Stimulated activated CD8-positive, alpha-beta memory T cell treated with anti-CD3 and anti-CD28 coated beads, Interleukin-15, amount 100 ng/mL, for 1 hour (primary cell): ENCODE measurements at regions not wholly inside any gene's neighbourhood (a gene's known extent, or its start where the extent isn't known, plus 50 kb on each side); places are given as distances from the start of the nearest gene placed in this dataset.
"Not testable (repeated sequence)": the region's sequence is repeated elsewhere in the genome, so short reads cannot be mapped to it uniquely, and the experiment has no call there.

ENCODE experiments used
- DNase-seq: peaks from one replicate; pipeline ENCODE4 v3.0.0-alpha.2; 2020; ENCODE audit warnings: low read depth

DNA sequence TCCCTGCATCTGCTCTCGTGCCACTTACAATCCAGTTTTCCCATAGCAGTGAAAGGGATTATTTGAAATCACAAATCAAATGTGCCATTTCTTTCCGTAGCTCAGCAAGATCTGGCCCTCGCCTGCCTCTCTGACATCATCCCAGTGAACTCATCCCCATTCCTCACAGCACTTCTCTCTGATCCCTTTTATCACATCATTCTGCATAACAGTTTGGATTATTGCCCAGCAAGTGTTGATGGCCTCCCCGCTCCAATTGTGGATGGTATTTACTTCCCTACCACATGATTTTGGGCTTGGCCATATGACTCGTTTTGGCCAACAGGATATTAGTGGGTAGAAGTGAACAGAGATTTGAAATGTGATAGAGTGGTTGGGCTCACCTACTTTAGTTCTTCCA, 185.0 kb downstream of the NPIPA7 start:
- not testable (repeated sequence) for DNase-seq

- not testable (repeated sequence) for DNase-seq
These were observed 186.4 kb downstream of the NPIPA7 start for GRCh38 chr16:16565326-16565725.

- not testable (repeated sequence) for DNase-seq
These were observed 191.1 kb downstream of the NPIPA7 start for GRCh38 chr16:16570055-16570454.

DNA sequence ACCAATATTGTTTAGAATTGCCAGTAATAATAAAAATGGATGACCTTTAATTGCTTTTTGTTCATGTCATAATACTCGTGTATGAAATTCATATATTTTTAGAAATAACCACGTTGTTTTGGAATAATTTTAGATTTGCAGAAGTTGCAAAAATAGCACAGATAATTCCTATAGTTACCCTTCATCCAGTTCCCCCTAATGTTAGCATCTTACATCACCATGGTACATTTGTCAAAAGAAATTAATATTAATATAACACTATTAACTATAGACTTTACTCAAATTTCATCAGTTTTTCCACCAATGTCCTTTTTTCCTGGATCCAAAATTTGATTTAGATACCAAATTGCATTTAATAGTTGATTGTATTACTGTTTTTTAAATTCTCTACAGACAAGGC, 191.9 kb downstream of the NPIPA7 start:
- DNase-seq = not testable (repeated sequence)

- not testable (repeated sequence) for DNase-seq
These were observed 193.3 kb downstream of the NPIPA7 start for GRCh38 chr16:16572130-16572774.

- not testable (repeated sequence) for DNase-seq
These were observed 198.1 kb downstream of the NPIPA7 start for GRCh38 chr16:16577062-16577461.

- DNase-seq = no peak
These were observed 199.8 kb downstream of the NPIPA7 start for GRCh38 chr16:16578701-16579100.

DNA sequence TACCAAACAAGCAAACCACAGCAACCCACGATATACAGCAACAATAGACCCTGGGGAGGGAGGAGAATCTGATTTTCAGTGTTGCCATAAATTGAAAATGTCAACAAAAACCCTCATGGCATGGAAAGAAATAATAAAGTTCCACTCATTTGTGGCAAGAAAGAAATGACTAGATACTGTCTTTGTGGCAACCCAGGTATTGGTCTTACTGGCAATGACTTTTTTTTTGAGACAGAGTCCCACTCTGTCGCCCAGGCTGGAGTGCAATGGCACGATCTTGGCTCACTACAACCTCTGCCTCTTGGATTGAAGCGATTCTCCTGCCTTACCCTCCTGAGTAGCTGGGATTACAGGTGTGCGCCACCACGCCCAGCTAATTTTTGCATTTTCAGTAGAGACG, 204.0 kb downstream of the NPIPA7 start:
- not testable (repeated sequence) for DNase-seq

DNA sequence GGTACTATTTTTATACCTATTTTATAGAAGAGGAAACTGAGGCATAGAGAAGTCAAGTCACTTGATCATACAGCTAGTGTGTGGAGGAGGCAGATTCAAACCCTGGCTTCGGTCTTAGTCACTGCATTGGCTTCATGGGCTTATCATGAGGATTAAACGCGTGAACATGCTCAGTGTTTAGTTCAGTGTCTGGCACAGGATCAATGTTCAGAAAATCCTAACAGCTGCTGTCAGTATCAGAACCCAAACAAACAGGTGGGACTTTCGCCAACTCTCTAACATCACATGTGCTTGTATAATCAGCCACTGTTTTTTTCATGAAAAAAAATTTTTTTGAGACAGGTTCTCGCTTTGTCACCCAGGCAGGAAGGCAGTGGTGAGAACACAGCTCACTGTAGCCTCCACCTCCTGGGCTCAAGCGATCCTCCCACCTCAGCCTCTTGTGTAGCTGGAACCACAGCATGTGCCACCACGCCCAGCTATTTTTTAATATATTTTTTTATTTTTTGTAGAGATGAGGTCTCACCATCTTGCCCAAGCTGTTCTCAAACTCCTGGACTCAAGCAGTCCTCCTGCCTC, 207.2 kb downstream of the NPIPA7 start:
- DNase-seq = not testable (repeated sequence)

DNA sequence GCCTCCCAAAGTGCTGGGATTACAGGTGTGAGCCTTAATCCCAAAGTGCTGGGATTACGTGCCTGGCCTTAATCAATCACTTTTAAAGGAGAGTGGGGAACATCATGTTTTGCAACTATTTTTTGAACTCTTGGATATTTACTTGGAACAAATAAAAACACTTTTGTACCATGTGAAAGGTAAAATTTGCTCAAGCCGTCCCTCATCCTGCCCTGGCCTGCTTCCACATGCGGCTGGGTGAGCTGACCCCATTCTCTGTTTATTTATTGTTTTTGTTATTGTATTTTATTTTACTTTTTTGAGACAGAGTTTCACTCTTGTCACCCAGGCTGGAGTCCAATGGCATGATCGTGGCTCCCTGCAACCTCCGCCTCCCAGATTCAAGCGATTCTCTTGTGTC, 208.0 kb downstream of the NPIPA7 start:
- DNase-seq = not testable (repeated sequence)

DNA sequence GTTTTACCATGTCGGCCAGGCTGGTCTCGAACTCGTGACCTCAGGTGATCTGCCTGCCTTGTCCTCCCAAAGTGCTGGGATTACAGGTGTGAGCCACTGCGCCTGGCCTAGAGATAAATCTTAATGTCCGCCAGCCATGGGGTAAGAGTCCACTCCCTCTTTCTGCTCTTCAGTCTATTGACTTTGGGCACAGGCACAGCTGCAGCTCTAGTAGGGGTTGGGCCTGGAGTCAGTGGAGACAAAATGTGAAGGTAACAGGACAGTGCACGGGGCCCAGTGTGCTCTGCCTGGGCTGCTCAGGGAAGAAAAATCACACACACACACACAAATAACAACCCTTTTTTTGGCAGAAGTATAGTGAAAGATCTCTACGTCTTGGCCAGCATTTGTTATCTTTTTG, 209.5 kb downstream of the NPIPA7 start:
- not testable (repeated sequence) for DNase-seq

- DNase-seq = not testable (repeated sequence)
These were observed 211.8 kb downstream of the NPIPA7 start for GRCh38 chr16:16590654-16591318.

GRCh38 chr16:16593156-16593863, 214.4 kb downstream of the NPIPA7 start:
- DNase-seq = not testable (repeated sequence)

- DNase-seq = not testable (repeated sequence)
These were observed 216.2 kb downstream of the NPIPA7 start for GRCh38 chr16:16595029-16595718.

- not testable (repeated sequence) for DNase-seq
These were observed 222.3 kb downstream of the NPIPA7 start for GRCh38 chr16:16601239-16601638.

GRCh38 chr16:16607401-16608082, 228.6 kb downstream of the NPIPA7 start:
- DNase-seq = not testable (repeated sequence)

DNA sequence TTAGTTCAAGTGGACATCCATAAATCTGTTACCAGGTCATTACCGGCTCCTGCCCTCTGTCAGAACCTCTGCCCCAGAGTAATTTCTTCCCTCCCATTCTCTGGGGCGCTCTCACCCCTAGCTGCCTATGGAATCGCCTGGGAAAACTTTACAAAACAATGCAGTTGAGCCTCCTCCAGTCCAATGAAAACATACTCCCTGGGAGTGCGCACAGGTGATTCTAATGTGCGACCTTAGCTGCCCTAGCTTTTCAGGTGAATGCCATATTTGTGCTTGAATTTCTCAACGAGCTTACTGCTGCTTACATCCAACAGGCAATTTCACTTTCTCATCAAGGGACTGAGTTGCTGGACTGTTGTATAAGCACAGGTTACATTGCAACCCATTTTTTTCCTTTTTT, 230.7 kb downstream of the NPIPA7 start:
- not testable (repeated sequence) for DNase-seq

GRCh38 chr16:16610389-16610967, 231.5 kb downstream of the NPIPA7 start:
- DNase-seq = not testable (repeated sequence)

DNA sequence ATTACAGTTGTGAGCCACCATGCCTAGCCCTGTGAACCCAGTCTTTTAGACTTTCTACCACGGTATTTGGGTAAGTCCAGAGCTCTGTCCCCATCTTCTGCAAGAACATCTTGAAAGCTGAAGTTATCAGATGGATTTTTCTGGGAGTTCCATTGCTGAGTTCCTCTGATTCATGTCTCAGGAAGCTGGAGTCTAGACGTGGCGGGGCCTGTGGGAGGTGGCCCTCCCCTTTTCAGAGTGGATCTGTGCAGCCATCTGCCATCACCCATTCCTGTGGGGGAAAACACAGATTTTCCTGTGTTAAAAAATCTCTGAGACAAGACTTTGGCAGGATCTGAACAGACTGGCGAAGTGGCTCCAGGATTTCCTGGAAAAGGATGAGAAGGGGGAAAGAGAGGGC, 234.3 kb downstream of the NPIPA7 start:
- DNase-seq = not testable (repeated sequence)

DNA sequence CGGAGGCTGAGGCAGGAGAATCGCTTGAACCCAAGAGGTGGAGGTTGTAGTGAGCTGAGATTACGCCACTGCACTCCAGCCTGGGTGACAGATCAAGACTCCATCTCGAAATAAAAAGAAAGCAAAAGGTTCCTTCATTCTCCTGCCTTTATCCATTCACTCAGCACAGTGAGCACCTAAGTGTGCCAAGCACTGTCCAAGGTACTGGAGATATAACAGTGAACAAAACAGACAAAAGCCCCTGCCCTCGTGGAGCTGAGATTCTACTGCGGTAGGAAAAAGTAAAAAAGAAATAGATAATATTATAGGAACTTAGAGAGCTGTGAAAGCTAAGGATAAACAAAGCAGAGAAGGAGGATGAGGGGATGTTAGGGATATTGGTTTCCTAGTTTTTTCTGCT, 235.5 kb downstream of the NPIPA7 start:
- not testable (repeated sequence) for DNase-seq

DNA sequence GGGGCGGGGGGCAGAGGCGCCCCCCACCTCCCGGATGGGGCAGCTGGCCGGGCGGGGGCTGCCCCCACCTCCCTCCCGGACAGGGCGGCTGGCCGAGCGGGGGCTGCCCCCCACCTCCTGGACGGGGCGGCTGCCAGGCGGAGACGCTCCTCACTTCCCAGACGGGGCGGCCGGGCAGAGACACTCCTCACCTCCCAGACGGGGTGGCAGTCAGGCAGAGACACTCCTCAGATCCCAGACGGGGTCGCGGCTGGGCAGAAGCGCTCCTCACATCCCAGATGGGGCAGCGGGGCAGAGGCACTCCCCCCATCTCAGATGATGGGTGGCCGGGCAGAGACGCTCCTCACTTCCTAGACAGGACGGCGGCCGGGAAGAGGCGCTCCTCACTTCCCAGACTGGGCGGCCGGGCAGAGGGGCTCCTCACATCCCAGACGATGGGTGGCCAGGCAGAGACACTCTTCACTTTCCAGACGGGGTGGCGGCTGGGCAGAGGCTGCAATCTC, 240.1 kb downstream of the NPIPA7 start:
- not testable (repeated sequence) for DNase-seq
